ENCODE measurements at regions not wholly inside any gene's neighbourhood (a gene's known extent, or its start where the extent isn't known, plus 50 kb on each side); places are given as distances from the start of the nearest gene placed in this dataset.

- TF ChIP-seq AHDC1 (CRISPR knock-in tag; IDR thresholded peaks at IDR 0.05; ENCODE audit: borderline replicate concordance) (no peak), ZNF468 (CRISPR knock-in tag; IDR thresholded peaks at IDR 0.05) (no peak), GRHL1 (CRISPR knock-in tag; conservative IDR thresholded peaks at IDR 0.05) (no peak)
Measured at GRCh38 chr16:59975953-59976352, 1241.8 kb upstream of the GOT2 start (continued).

GRCh38 chr16:59973966-59974365, 1239.8 kb upstream of the GOT2 start:
- Histone ChIP-seq H4K20me1 (ENCODE audit: insufficient read depth, low read length) (no peaks in the 10 kb centered on the region), H2AFZ (ENCODE audit: low read length) (no peak overlapping the region), H3K27me3 (ENCODE audit: control insufficient read depth in 1 of 2, insufficient read depth in 2 of 2, low read length in 2 of 2) (no peaks in the 10 kb centered on the region), H3K27ac (ENCODE audit: extremely low read length, insufficient read depth, low read length) (no peak overlapping the region), H3K9me3 (ENCODE audit: low read length) (peaks cover 21% of the 10 kb centered on the region), H3K79me2 (ENCODE audit: insufficient read depth, low read length) (no peaks in the 10 kb centered on the region), H3K4me2 (ENCODE audit: low read depth, low read length) (no peak overlapping the region), H3K36me3 (replicated peaks in 1 of 2; ENCODE audit: control insufficient read depth in 1 of 2, insufficient read depth in 2 of 2, low read length in 2 of 2) (no peaks in the 10 kb centered on the region), H3K4me3 (replicated peaks in 1 of 3; ENCODE audit: insufficient read depth in 1 of 3, low read depth in 2 of 3, low read length in 3 of 3) (no peak overlapping the region), H3K4me1 (ENCODE audit: insufficient read depth, low read length) (no peaks in the 10 kb centered on the region), H3K9ac (ENCODE audit: insufficient read depth, low read depth, low read length) (no peak overlapping the region)
- ChIA-PET POLR2A (no interaction called here), CTCF (ENCODE audit: low intra/inter-chr PET ratio, low total read pairs) (no interaction called here)
- no peak for TF ChIP-seq HHEX (CRISPR knock-in tag; IDR thresholded peaks at IDR 0.05)
- no peak for TF ChIP-seq GABPB1 (CRISPR knock-in tag; IDR thresholded peaks at IDR 0.05)
- TF ChIP-seq ZNF776 (CRISPR knock-in tag; IDR thresholded peaks at IDR 0.05), result no peak
- no peak for TF ChIP-seq ZNF766 (CRISPR knock-in tag; IDR thresholded peaks at IDR 0.05; ENCODE audit: borderline replicate concordance)
- TF ChIP-seq ZXDC (CRISPR knock-in tag; IDR thresholded peaks at IDR 0.05), result no peak
- TF ChIP-seq FIP1L1 (IDR thresholded peaks at IDR 0.05; ENCODE audit: borderline replicate concordance, insufficient read depth, low read depth, low read length), result no peak
- no peak for TF ChIP-seq ZNF576 (CRISPR knock-in tag; IDR thresholded peaks at IDR 0.05)
- no peak for TF ChIP-seq ZNF501 (CRISPR knock-in tag; IDR thresholded peaks at IDR 0.05)
- no peak for DNase-seq (ENCODE audit: low spot score)
- BruUV-seq (replicated peaks), result no TSS peak
- no peak for FAIRE-seq
- ATAC-seq, result no peak
- 13% methylated on average over 3 of the region's 3 CpGs for WGBS (ENCODE audit: low lambda C conversion rate)
- in situ Hi-C loops (cut with HindIII; ENCODE audit: extremely low pct_ligation_motif_present, low pct_unique_long_range_greater_than_20kb), result no loop called here
- intact Hi-C loops (cut with micrococcal nuclease; ENCODE audit: unreplicated experiment), result no loop called here

Measured in HepG2 (cell line).